Astrocyte (in vitro differentiated cells and primary cell): ENCODE measurements at regions not wholly inside any gene's neighbourhood (a gene's known extent, or its start where the extent isn't known, plus 50 kb on each side); places are given as distances from the start of the nearest gene placed in this dataset.

Experiments
- CTCF ChIP-seq: IDR thresholded peaks from 2 replicates; pipeline ENCODE4 v1.5.1; 2011; ENCODE audit warnings: low read depth, mild to moderate bottlenecking, inconsistent platforms, low read length, moderate library complexity; ENCODE audit not compliant: insufficient read depth
- EZH2 ChIP-seq: IDR thresholded peaks from 2 replicates; pipeline ENCODE4 v1.6.1; 2012; ENCODE audit warnings: mild to moderate bottlenecking, low read length, inconsistent platforms; ENCODE audit not compliant: insufficient read depth

- TF ChIP-seq CTCF (no peak), EZH2 (no peak)
Measured at GRCh38 chr3:66884659-66885058, 113.4 kb upstream of the KBTBD8 start.
